ENCODE measurements at regions not wholly inside any gene's neighbourhood (a gene's known extent, or its start where the extent isn't known, plus 50 kb on each side); places are given as distances from the start of the nearest gene placed in this dataset.

DNA sequence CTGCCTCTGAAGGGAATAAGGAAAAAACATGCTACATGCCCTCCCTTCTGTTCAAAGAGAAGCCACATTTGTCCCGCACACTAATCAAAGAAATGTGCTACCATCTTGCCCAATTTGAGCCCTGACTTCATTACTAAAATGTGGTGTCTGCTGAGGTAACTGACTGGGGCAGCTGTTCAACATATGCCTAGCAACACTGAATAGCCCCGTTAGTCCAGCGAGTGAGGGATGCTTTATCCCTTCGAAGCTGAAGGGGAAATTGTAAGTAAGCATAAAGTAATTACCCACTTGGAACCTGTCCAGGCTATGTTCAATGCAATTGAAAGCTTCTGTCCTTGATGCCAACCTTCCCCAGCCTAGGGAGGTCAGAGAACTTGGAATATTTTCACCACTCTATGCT, 310.6 kb downstream of the SEC16B start:
- Histone ChIP-seq H3K4me3 (ENCODE audit: low read length in 2 of 2) (no peak overlapping the region), H3K36me3 (ENCODE audit: control insufficient read depth in 1 of 2, insufficient read depth in 2 of 2, low read length in 1 of 2) (no peaks in the 10 kb centered on the region), H3K27me3 (ENCODE audit: control insufficient read depth in 1 of 2, insufficient read depth in 2 of 2, low read length in 1 of 2) (no peaks in the 10 kb centered on the region), H3K4me1 (ENCODE audit: control insufficient read depth in 1 of 2, insufficient read depth in 2 of 2, low read length in 2 of 2) (no peaks in the 10 kb centered on the region), H3K27ac (ENCODE audit: low read depth in 1 of 2, low read length in 2 of 2) (no peak overlapping the region), H3K9me3 (ENCODE audit: control insufficient read depth, low read length) (peaks cover 3% of the 10 kb centered on the region)
- intact Hi-C loops (cut with DNase I) = no loop called here
- 85 to 88% methylated on average over 4 of the region's 4 CpGs for WGBS, 2 donors
- ATAC-seq (ENCODE audit: low FRiP score) (no peak), DNase-seq (no peak)

DNA sequence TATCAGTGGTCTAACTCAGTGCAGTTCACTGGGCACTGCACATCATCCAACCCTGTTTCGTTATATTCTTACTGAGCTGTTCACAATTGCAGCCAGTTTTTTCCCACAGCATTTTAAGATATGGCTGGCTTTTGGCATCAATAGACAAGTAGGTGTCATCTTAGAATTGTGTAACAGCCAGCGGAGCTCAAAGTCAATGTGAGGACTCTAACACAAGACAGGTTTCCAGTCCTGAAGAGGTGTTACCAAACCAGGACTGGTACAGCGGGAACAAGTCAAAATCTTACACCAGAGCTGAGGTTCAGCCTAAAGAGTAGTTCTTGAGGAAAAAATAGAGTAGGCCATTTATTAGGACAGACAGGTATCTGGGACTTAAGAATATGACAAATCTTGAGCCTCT, 313.3 kb downstream of the SEC16B start:
- ATAC-seq (ENCODE audit: low FRiP score) = no peak
- Histone ChIP-seq H3K4me3 (ENCODE audit: low read length in 2 of 2) (no peak overlapping the region), H3K27me3 (ENCODE audit: control insufficient read depth in 1 of 2, insufficient read depth in 2 of 2, low read length in 1 of 2) (no peaks in the 10 kb centered on the region), H3K36me3 (ENCODE audit: control insufficient read depth in 1 of 2, insufficient read depth in 2 of 2, low read length in 1 of 2) (no peaks in the 10 kb centered on the region), H3K9me3 (ENCODE audit: control insufficient read depth, low read length) (peaks cover 3% of the 10 kb centered on the region), H3K4me1 (ENCODE audit: control insufficient read depth in 1 of 2, insufficient read depth in 2 of 2, low read length in 2 of 2) (no peaks in the 10 kb centered on the region), H3K27ac (ENCODE audit: low read depth in 1 of 2, low read length in 2 of 2) (no peak overlapping the region)
- intact Hi-C loops (cut with DNase I) = no loop called here
- WGBS, 2 donors = 85 to 92% methylated on average over 3 of the region's 3 CpGs
- DNase-seq = no peak

DNA sequence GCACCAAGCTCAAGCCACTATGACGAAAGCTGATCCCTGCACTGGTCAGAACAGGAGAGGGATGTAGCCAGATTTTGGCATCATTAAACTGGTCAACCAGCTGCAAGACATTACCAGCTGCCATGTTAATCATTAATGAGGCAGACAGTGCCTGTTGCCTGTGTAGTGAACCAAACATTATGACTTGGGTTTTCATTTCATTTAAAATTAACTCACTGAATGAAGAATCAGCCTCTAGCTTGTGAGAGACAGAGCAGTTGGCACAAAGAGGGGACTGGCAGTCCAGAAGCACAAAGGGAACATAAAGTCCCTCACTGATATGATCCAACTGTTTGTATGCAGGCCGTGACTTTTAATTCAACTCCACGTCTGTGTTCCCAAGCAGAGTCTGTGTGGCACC, 318.9 kb downstream of the SEC16B start:
- Histone ChIP-seq H3K9me3 (ENCODE audit: control insufficient read depth, low read length) (peaks cover 5% of the 10 kb centered on the region), H3K4me3 (ENCODE audit: low read length in 2 of 2) (no peak overlapping the region), H3K27ac (ENCODE audit: low read depth in 1 of 2, low read length in 2 of 2) (no peak overlapping the region), H3K4me1 (ENCODE audit: control insufficient read depth in 1 of 2, insufficient read depth in 2 of 2, low read length in 2 of 2) (no peaks in the 10 kb centered on the region), H3K36me3 (ENCODE audit: control insufficient read depth in 1 of 2, insufficient read depth in 2 of 2, low read length in 1 of 2) (no peaks in the 10 kb centered on the region), H3K27me3 (ENCODE audit: control insufficient read depth in 1 of 2, insufficient read depth in 2 of 2, low read length in 1 of 2) (peaks cover 0 to 1% of the 10 kb centered on the region in 2 donors)
- ATAC-seq (ENCODE audit: low FRiP score) (no peak), DNase-seq (no peak)
- intact Hi-C loops (cut with DNase I) = no loop called here
- WGBS, 2 donors = 66 to 76% methylated on average over 3 of the region's 3 CpGs

DNA sequence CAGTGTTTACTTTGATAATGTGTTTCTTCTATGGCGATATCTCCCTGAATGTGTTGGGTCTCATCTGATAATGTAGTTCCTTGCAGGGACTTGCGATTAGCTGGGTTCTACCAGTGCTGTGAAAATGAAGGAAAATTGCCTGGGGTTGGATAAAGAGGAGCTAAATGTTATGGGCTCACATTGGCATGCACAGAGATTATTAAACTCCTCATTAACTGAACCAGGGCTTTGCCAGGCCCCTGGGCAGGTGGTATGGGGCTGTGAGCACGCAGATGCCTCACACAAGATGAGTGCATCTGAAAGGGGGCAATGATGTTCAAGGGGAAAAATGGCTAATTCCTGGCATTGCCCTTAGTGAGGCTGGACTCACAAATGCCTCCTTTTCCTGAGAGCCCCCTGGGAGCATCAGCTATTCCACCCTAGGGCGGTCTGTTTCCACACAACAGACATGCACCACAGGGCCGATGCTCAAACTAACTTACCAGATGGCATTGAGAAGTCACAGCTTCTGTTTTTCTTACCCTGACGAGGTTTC, 321.1 kb downstream of the SEC16B start:
- H3K9me3 ChIP-seq (ENCODE audit: control insufficient read depth, low read length) = peaks cover 5% of the 10 kb centered on the region
- H3K36me3 ChIP-seq (ENCODE audit: control insufficient read depth in 1 of 2, insufficient read depth in 2 of 2, low read length in 1 of 2) = no peaks in the 10 kb centered on the region
- intact Hi-C loops (cut with DNase I) = no loop called here
- no peak overlapping the region for H3K27ac ChIP-seq (ENCODE audit: low read depth in 1 of 2, low read length in 2 of 2)
- H3K4me1 ChIP-seq (ENCODE audit: control insufficient read depth in 1 of 2, insufficient read depth in 2 of 2, low read length in 2 of 2) = no peaks in the 10 kb centered on the region
- no peak for ATAC-seq (ENCODE audit: low FRiP score)
- peaks cover 0 to 1% of the 10 kb centered on the region in 2 donors for H3K27me3 ChIP-seq (ENCODE audit: control insufficient read depth in 1 of 2, insufficient read depth in 2 of 2, low read length in 1 of 2)
- 47 to 73% methylated on average over 6 of the region's 6 CpGs for WGBS, 2 donors
- no peak for DNase-seq
- H3K4me3 ChIP-seq (ENCODE audit: low read length in 2 of 2) = no peak overlapping the region

DNA sequence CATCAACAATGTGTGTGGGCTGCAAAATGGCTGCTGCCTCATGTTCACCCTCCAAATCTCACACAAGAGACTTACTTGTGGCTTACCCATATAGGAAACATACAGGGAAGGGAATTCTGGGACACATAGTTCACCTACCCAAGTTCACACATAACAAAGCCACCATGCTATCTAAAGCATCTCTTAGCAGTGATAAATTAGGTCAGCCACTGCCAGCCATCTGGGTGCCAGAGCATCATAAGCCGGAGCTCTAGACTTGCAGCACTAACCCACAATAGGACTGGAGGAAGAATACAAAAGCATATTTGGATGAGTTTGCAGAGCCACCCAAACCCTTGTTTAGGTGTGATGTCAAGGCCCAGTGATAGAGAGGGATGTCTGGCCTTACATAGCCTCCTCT, 321.7 kb downstream of the SEC16B start:
- Histone ChIP-seq H3K27me3 (ENCODE audit: control insufficient read depth in 1 of 2, insufficient read depth in 2 of 2, low read length in 1 of 2) (peaks cover 0 to 1% of the 10 kb centered on the region in 2 donors), H3K36me3 (ENCODE audit: control insufficient read depth in 1 of 2, insufficient read depth in 2 of 2, low read length in 1 of 2) (no peaks in the 10 kb centered on the region), H3K9me3 (ENCODE audit: control insufficient read depth, low read length) (peaks cover 5% of the 10 kb centered on the region), H3K4me1 (ENCODE audit: control insufficient read depth in 1 of 2, insufficient read depth in 2 of 2, low read length in 2 of 2) (no peaks in the 10 kb centered on the region), H3K4me3 (ENCODE audit: low read length in 2 of 2) (no peak overlapping the region), H3K27ac (ENCODE audit: low read depth in 1 of 2, low read length in 2 of 2) (no peak overlapping the region)
- DNase-seq (no peak), ATAC-seq (ENCODE audit: low FRiP score) (no peak)
- intact Hi-C loops (cut with DNase I) = no loop called here
- WGBS, 2 donors = 71 to 83% methylated on average over 1 of the region's 1 CpG

DNA sequence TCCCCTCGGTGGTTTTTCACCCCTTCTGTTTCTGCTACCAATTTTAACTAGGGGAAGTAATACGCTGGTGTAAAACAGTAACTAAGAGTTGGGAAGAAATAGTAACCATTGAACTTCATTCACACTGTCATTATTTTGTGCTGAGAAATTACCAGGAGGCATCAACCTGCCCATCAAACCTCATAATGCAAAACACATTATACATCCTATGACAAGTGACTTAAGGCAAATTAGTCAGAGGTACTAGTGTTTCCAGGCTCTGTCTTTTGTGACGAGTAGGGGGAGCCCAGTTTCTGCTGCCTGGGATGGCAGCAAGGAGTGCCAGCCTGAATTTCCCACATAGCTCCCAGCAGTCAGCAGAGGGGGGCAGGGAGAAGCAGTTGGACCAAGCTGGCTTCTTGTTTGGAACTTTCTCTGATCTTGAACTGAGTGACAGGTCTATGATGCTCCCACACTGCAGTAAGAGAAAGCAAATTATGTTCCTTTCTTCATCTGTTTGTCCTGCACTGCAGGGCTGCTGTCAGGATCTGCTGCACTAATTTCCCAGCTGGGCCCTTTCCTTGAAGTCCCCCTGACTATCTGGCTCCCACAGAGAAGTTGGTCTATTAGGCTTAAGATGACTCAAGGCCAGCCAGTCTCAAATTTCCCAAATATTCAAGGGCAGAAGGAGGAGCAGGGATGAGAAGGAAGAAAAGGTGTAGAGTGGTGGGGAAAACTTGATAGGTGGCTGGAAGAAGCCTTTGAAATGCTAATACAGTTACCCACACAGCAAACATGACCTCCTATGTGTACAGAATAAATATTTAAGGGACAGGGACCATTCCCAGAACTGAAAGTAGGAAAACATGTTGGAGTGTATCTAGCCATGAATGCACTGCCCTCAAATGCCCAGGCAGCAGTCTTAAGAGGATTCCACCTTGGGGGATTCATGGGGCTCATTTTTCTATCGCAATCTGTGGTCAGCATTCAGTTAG, 322.8 kb downstream of the SEC16B start:
- no peak overlapping the region for H3K4me3 ChIP-seq (ENCODE audit: low read length in 2 of 2)
- no peak for DNase-seq
- no peak for ATAC-seq (ENCODE audit: low FRiP score)
- intact Hi-C loops (cut with DNase I) = no loop called here
- H3K4me1 ChIP-seq (ENCODE audit: control insufficient read depth in 1 of 2, insufficient read depth in 2 of 2, low read length in 2 of 2) = no peaks in the 10 kb centered on the region
- H3K27me3 ChIP-seq (ENCODE audit: control insufficient read depth in 1 of 2, insufficient read depth in 2 of 2, low read length in 1 of 2) = peaks cover 0 to 1% of the 10 kb centered on the region in 2 donors
- H3K9me3 ChIP-seq (ENCODE audit: control insufficient read depth, low read length) = peaks cover 5% of the 10 kb centered on the region
- H3K27ac ChIP-seq (ENCODE audit: low read depth in 1 of 2, low read length in 2 of 2) = no peak overlapping the region
- no peaks in the 10 kb centered on the region for H3K36me3 ChIP-seq (ENCODE audit: control insufficient read depth in 1 of 2, insufficient read depth in 2 of 2, low read length in 1 of 2)
- 70 to 80% methylated on average over 4 of the region's 4 CpGs for WGBS, 2 donors

DNA sequence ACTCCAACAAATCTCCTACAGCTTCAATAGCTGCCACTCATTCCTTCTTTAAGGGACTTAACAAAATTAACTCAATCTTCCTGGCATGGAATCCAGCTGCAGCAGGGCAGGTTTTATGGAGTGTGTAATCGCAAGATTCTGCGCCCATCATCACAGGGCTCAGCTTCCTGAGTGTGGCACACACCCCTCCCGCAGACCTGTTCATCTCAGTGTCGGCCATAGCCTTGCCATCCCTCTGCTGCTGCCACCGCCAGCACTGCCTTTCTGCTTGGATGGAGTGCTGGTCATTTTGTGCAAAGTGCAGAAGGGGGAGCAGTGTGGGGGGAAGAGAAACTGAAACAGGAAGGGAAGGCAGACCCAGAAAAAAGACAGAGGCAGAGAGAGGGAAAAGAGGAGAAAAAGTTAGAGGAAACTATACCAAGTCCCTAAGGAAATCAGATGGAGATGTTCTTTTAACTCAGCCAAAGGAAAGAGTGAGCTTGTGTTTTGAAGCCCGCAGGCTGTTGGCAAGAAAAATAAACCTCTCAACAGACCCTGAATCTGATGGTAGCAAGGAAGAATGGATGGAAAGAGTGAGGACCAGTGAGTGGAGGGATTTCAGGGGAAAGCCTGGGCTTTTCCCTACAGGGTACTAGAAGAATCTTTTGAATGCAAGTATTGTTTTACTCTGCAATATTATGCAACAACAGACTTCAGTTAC, 324.2 kb downstream of the SEC16B start:
- no peak overlapping the region for H3K27ac ChIP-seq (ENCODE audit: low read depth in 1 of 2, low read length in 2 of 2)
- WGBS, 2 donors = 54 to 62% methylated on average over 6 of the region's 6 CpGs
- intact Hi-C loops (cut with DNase I) = no loop called here
- no peak overlapping the region for H3K4me3 ChIP-seq (ENCODE audit: low read length in 2 of 2)
- H3K9me3 ChIP-seq (ENCODE audit: control insufficient read depth, low read length) = peaks cover 5% of the 10 kb centered on the region
- H3K36me3 ChIP-seq (ENCODE audit: control insufficient read depth in 1 of 2, insufficient read depth in 2 of 2, low read length in 1 of 2) = no peaks in the 10 kb centered on the region
- H3K27me3 ChIP-seq (ENCODE audit: control insufficient read depth in 1 of 2, insufficient read depth in 2 of 2, low read length in 1 of 2) = no peaks in the 10 kb centered on the region
- ATAC-seq (ENCODE audit: low FRiP score) (no peak), DNase-seq (no peak)
- H3K4me1 ChIP-seq (ENCODE audit: control insufficient read depth in 1 of 2, insufficient read depth in 2 of 2, low read length in 2 of 2) = no peaks in the 10 kb centered on the region

DNA sequence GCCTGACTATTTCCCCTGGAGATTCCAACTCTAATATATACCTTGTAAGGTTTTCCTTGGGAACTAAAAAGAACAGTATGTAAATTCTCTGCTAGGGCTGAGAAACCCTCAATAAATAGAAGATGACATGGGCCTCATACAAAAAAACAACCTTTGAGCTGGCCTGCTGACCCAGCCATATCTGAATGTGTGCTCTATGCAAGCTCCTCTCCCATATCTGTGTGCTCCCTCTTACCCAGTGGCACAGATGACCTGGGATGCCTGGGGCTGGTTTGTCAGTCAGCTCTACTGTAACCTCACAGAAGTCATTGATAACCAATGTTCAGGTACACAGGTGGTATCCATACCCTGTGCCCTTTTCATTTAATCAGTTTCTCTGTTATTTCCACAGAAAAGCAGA, 329.2 kb downstream of the SEC16B start:
- ATAC-seq (ENCODE audit: low FRiP score) = no peak

More for the DNA sequence above, 329.2 kb downstream of the SEC16B start:
- Histone ChIP-seq H3K27ac (ENCODE audit: low read depth in 1 of 2, low read length in 2 of 2) (no peak overlapping the region), H3K4me3 (ENCODE audit: low read length in 2 of 2) (no peak overlapping the region), H3K4me1 (ENCODE audit: control insufficient read depth in 1 of 2, insufficient read depth in 2 of 2, low read length in 2 of 2) (no peaks in the 10 kb centered on the region), H3K27me3 (ENCODE audit: control insufficient read depth in 1 of 2, insufficient read depth in 2 of 2, low read length in 1 of 2) (no peaks in the 10 kb centered on the region), H3K9me3 (ENCODE audit: control insufficient read depth, low read length) (no peaks in the 10 kb centered on the region), H3K36me3 (ENCODE audit: control insufficient read depth in 1 of 2, insufficient read depth in 2 of 2, low read length in 1 of 2) (no peaks in the 10 kb centered on the region)
- intact Hi-C loops (cut with DNase I) = no loop called here
- no peak for DNase-seq
